GM23338 (cell line): ENCODE measurements at regions not wholly inside any gene's neighbourhood (a gene's known extent, or its start where the extent isn't known, plus 50 kb on each side); places are given as distances from the start of the nearest gene placed in this dataset.
"Not testable (repeated sequence)": the region's sequence is repeated elsewhere in the genome, so short reads cannot be mapped to it uniquely, and the experiment has no call there.

Source experiments
- ATAC-seq: fragments of 200-7000 bp; cut with Tn5 transposase; 3 replicates; pipeline ENCODE4 v1.9.1; 2020
- DNase-seq: peaks from one replicate; pipeline ENCODE4 v3.0.0-alpha.2; 2015; ENCODE audit warnings: low spot score
- H2AFZ ChIP-seq: fragments of 200-600 bp; sonication (generic); 2 replicates; pipeline ENCODE4 v1.8.0; 2016; ENCODE audit warnings: antibody characterized with exemption, mild to moderate bottlenecking, moderate library complexity
- H3F3A ChIP-seq: fragments of 200-600 bp; sonication (generic); replicated peaks from 2 replicates; pipeline ENCODE4 v1.8.0; 2017; ENCODE audit warnings: antibody characterized with exemption, mixed run types, low read depth
- H3K27ac ChIP-seq: fragments of 200-600 bp; sonication (generic); 2 replicates; pipeline ENCODE4 v1.6.1; 2016; ENCODE audit warnings: low read depth
- H3K27me3 ChIP-seq: fragments of 200-600 bp; sonication (generic); 2 replicates; pipeline ENCODE4 v1.8.0; 2016; ENCODE audit warnings: mild to moderate bottlenecking, mixed run types, moderate library complexity; ENCODE audit not compliant: insufficient read depth
- H3K36me3 ChIP-seq: fragments of 200-600 bp; sonication (generic); 2 replicates; pipeline ENCODE4 v1.8.0; 2016; ENCODE audit warnings: mild to moderate bottlenecking; ENCODE audit not compliant: insufficient read depth
- H3K4me1 ChIP-seq: fragments of 200-600 bp; sonication (generic); 2 replicates; pipeline ENCODE4 v1.8.0; 2016; ENCODE audit warnings: mild to moderate bottlenecking, moderate library complexity; ENCODE audit not compliant: insufficient read depth
- H3K4me2 ChIP-seq: fragments of 200-600 bp; sonication (generic); 2 replicates; pipeline ENCODE4 v1.7.1; 2017; ENCODE audit warnings: mixed run types
- H3K4me3 ChIP-seq: fragments of 200-600 bp; sonication (generic); 2 replicates; pipeline ENCODE4 v1.6.1; 2016; ENCODE audit warnings: mixed run types
- H3K79me2 ChIP-seq: fragments of 200-600 bp; sonication (generic); replicated peaks from 2 replicates; pipeline ENCODE4 v1.8.0; 2017; ENCODE audit warnings: mild to moderate bottlenecking; ENCODE audit not compliant: insufficient read depth
- H3K9me2 ChIP-seq: fragments of 200-600 bp; sonication (generic); 2 replicates; pipeline ENCODE4 v1.8.0; 2017; ENCODE audit not compliant: insufficient read depth
- H4K20me1 ChIP-seq: fragments of 200-600 bp; sonication (generic); replicated peaks from 2 replicates; pipeline ENCODE4 v1.8.0; 2017; ENCODE audit warnings: mild to moderate bottlenecking; ENCODE audit not compliant: insufficient read depth
- H3K27ac Mint-ChIP-seq: 2 replicates; pipeline ENCODE4 v1.8.0; 2020; ENCODE audit warnings: inconsistent platforms, mild to moderate bottlenecking, moderate library complexity, mixed read lengths
- H3K27me3 Mint-ChIP-seq: 3 replicates; pipeline ENCODE4 v1.8.0; 2022; ENCODE audit warnings: low read depth, mild to moderate bottlenecking, moderate library complexity, mixed read lengths, inconsistent platforms; ENCODE audit not compliant: insufficient read depth, poor library complexity
- H3K36me3 Mint-ChIP-seq: 3 replicates; pipeline ENCODE4 v1.8.0; 2021; ENCODE audit warnings: low read depth, mild to moderate bottlenecking, inconsistent platforms, moderate library complexity, mixed read lengths
- H3K4me1 Mint-ChIP-seq: 3 replicates; pipeline ENCODE4 v1.8.0; 2020; ENCODE audit warnings: mild to moderate bottlenecking, inconsistent platforms, mixed read lengths
- H3K4me3 Mint-ChIP-seq: 3 replicates; pipeline ENCODE4 v1.8.0; 2021; ENCODE audit warnings: moderate library complexity, mild to moderate bottlenecking, inconsistent platforms, mixed read lengths
- H3K9me3 Mint-ChIP-seq: 3 replicates; pipeline ENCODE4 v1.8.0; 2020; ENCODE audit warnings: moderate library complexity, mild to moderate bottlenecking, inconsistent platforms, mixed read lengths
- CREB1 ChIP-seq: fragments of 250-450 bp; sonication (Bioruptor Pico); IDR thresholded peaks from 2 replicates; pipeline ENCODE4 v1.5.0; 2020; ENCODE audit warnings: low read depth, mild to moderate bottlenecking, moderate library complexity
- EZH2 ChIP-seq: fragments of 200-600 bp; sonication (generic); IDR thresholded peaks from one replicate; pipeline ENCODE4 v1.8.0; 2017; ENCODE audit warnings: antibody characterized with exemption, mild to moderate bottlenecking, low read depth; ENCODE audit not compliant: unreplicated experiment
- EZH2phosphoT487 ChIP-seq: fragments of 200-600 bp; sonication (generic); IDR thresholded peaks from one replicate; pipeline ENCODE4 v1.8.1; 2018; ENCODE audit warnings: antibody characterized with exemption; ENCODE audit not compliant: unreplicated experiment
- JUNB ChIP-seq: IDR thresholded peaks from one replicate; pipeline ENCODE4 v1.6.1; 2016; ENCODE audit warnings: antibody characterized with exemption; ENCODE audit not compliant: unreplicated experiment
- NANOG ChIP-seq: IDR thresholded peaks from 2 replicates; pipeline ENCODE4 v1.6.1; 2016; ENCODE audit warnings: antibody characterized with exemption, borderline replicate concordance
- STAT1 ChIP-seq: IDR thresholded peaks from one replicate; pipeline ENCODE4 v1.6.1; 2016; ENCODE audit warnings: antibody characterized with exemption; ENCODE audit not compliant: unreplicated experiment
- ZNF114 ChIP-seq: fragments of 250-450 bp; sonication (Bioruptor Pico); IDR thresholded peaks from 2 replicates; pipeline ENCODE4 v1.5.0; 2020; ENCODE audit warnings: mild to moderate bottlenecking, moderate library complexity
- ZNF331 ChIP-seq: fragments of 250-450 bp; sonication (Bioruptor Pico); IDR thresholded peaks from 2 replicates; pipeline ENCODE4 v1.5.0; 2020; ENCODE audit warnings: low read depth, mild to moderate bottlenecking, moderate library complexity
- TF ChIP-seq, protein P1 (sequence below): IDR thresholded peaks from 2 replicates; pipeline ENCODE4 v1.6.1; 2016; ENCODE audit warnings: antibody characterized with exemption
- TF ChIP-seq, protein P2 (sequence below): IDR thresholded peaks from one replicate; pipeline ENCODE4 v1.6.1; 2018; ENCODE audit warnings: antibody characterized with exemption; ENCODE audit not compliant: unreplicated experiment
- TF ChIP-seq, protein P3 (sequence below), 2 experiments: fragments of 200-600 bp in 1 of 2; sonication (generic) in 1 of 2; conservative IDR thresholded peaks; 2 replicates each; pipeline versions ENCODE4 v1.5.1 to v1.6.1; 2016 to 2017; ENCODE audit warnings: antibody characterized with exemption in 2 of 2, low read depth in 2 of 2, mild to moderate bottlenecking in 2 of 2, moderate library complexity in 1 of 2

DNA sequence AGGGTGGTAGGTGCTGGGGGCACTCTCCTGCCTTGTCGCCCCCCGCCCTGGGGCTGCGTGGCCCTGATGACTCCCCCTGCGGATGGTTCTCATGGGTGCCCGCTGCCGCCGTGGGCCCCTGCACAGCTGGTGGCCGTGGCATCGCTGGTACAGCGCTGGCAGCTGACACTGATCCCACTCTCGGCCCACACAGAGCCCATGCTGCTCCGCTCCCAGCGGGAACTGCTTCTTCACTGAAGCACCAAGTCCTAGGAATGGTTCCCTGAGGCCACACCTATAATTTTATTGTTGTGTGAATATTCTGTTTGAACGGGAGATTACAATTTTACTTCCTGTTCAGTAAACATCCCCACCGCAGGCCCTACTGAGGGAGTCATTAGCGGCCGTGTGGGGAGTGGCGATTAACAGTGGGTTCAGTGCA, 138.6 kb upstream of the NKX1-1 start:
- H2AFZ ChIP-seq, result no peak overlapping the region
- H3K4me2 ChIP-seq, result no peak overlapping the region
- no peaks in the 10 kb centered on the region for H3K4me1 ChIP-seq
- H3K27ac ChIP-seq, result no peak overlapping the region
- H3K27me3 Mint-ChIP-seq, result peaks cover 14% of the 10 kb centered on the region
- no peak overlapping the region for H3K27ac Mint-ChIP-seq
- DNase-seq (no peak), ATAC-seq (no peak)
- no peaks in the 10 kb centered on the region for H3K36me3 Mint-ChIP-seq
- no peaks in the 10 kb centered on the region for H3K9me2 ChIP-seq
- no peaks in the 10 kb centered on the region for H3K36me3 ChIP-seq
- no peak overlapping the region for H3K4me3 Mint-ChIP-seq
- H4K20me1 ChIP-seq, result no peaks in the 10 kb centered on the region
- H3K79me2 ChIP-seq, result no peaks in the 10 kb centered on the region
- H3K4me3 ChIP-seq, result no peak overlapping the region
- peaks cover 6% of the 10 kb centered on the region for H3K4me1 Mint-ChIP-seq
- no peak for TF ChIP-seq STAT1
- TF ChIP-seq JUNB, result no peak
- TF ChIP-seq, protein P1, sequence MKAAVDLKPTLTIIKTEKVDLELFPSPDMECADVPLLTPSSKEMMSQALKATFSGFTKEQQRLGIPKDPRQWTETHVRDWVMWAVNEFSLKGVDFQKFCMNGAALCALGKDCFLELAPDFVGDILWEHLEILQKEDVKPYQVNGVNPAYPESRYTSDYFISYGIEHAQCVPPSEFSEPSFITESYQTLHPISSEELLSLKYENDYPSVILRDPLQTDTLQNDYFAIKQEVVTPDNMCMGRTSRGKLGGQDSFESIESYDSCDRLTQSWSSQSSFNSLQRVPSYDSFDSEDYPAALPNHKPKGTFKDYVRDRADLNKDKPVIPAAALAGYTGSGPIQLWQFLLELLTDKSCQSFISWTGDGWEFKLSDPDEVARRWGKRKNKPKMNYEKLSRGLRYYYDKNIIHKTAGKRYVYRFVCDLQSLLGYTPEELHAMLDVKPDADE, result no peak
- no peak for TF ChIP-seq CREB1 (CRISPR knock-in tag)
- no peaks in the 10 kb centered on the region for H3K27me3 ChIP-seq
- H3K9me3 Mint-ChIP-seq, result no peaks in the 10 kb centered on the region
- no peaks in the 10 kb centered on the region for H3F3A ChIP-seq

DNA sequence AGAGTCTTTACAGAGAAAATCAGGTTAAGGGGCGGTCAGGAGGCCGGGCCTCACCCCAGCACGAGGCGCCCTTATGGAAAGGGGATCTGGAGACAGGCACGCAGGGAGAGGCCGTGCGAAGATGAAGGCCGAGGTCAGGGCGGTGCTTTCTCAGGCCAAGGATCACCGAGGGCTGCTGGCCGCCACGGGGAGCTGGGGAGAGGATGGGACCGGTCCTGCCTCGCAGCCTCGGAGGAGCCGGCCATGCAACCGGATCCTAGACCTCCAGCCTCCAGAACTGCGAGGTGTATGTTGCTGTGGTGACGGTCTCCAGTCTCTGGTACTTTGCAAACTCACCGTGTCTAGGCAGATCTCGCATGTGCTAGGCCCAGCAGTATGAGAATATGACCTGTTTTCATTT, 138.2 kb upstream of the NKX1-1 start:
- not testable (repeated sequence) for H4K20me1 ChIP-seq, H3K4me3 Mint-ChIP-seq, DNase-seq, H3K4me2 ChIP-seq, H3K36me3 Mint-ChIP-seq, H3K79me2 ChIP-seq, H2AFZ ChIP-seq, ATAC-seq, H3K36me3 ChIP-seq, H3K27ac Mint-ChIP-seq, H3K4me1 Mint-ChIP-seq, H3K9me3 Mint-ChIP-seq, H3K4me1 ChIP-seq, H3K9me2 ChIP-seq, H3K27me3 ChIP-seq, H3K27ac ChIP-seq, H3F3A ChIP-seq, H3K4me3 ChIP-seq
- H3K27me3 Mint-ChIP-seq, result peaks cover 14% of the 10 kb centered on the region

DNA sequence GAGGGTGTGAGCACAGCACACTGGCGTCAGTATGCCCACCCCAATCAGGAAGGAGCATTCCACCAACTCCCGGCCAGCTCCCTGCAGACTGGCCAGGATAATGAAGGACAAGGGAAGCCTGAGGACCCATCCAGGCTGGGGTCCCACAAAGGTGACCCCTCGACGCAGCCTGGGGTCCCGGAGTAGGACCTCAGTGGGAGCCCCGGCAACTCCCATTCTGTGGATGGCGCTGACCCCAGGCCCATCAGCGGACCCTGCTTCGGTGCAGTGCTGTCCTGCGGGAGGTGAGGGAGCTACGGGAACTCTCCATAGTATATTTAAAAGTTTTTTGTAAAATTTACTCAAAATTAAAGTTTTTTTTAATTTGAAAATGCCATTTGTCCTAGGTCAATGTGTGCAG, 137.7 kb upstream of the NKX1-1 start:
- Mint-ChIP-seq H3K4me1 (peaks cover 6% of the 10 kb centered on the region), H3K27me3 (peaks cover 14% of the 10 kb centered on the region), H3K27ac (no peak overlapping the region), H3K36me3 (no peaks in the 10 kb centered on the region), H3K4me3 (no peak overlapping the region), H3K9me3 (no peaks in the 10 kb centered on the region)
- Histone ChIP-seq H3K36me3 (no peaks in the 10 kb centered on the region), H3K9me2 (no peaks in the 10 kb centered on the region), H2AFZ (no peak overlapping the region), H3K4me2 (no peak overlapping the region), H3K4me3 (no peak overlapping the region), H4K20me1 (no peaks in the 10 kb centered on the region), H3K27me3 (no peaks in the 10 kb centered on the region), H3F3A (no peaks in the 10 kb centered on the region), H3K27ac (no peak overlapping the region), H3K79me2 (no peaks in the 10 kb centered on the region), H3K4me1 (no peaks in the 10 kb centered on the region)
- no peak for DNase-seq
- TF ChIP-seq EZH2phosphoT487 (no peak), JUNB (no peak), NANOG (no peak), ZNF331 (CRISPR knock-in tag) (no peak), CREB1 (CRISPR knock-in tag) (no peak), STAT1 (no peak), ZNF114 (no peak), EZH2 (no peak)
- TF ChIP-seq, protein P2, sequence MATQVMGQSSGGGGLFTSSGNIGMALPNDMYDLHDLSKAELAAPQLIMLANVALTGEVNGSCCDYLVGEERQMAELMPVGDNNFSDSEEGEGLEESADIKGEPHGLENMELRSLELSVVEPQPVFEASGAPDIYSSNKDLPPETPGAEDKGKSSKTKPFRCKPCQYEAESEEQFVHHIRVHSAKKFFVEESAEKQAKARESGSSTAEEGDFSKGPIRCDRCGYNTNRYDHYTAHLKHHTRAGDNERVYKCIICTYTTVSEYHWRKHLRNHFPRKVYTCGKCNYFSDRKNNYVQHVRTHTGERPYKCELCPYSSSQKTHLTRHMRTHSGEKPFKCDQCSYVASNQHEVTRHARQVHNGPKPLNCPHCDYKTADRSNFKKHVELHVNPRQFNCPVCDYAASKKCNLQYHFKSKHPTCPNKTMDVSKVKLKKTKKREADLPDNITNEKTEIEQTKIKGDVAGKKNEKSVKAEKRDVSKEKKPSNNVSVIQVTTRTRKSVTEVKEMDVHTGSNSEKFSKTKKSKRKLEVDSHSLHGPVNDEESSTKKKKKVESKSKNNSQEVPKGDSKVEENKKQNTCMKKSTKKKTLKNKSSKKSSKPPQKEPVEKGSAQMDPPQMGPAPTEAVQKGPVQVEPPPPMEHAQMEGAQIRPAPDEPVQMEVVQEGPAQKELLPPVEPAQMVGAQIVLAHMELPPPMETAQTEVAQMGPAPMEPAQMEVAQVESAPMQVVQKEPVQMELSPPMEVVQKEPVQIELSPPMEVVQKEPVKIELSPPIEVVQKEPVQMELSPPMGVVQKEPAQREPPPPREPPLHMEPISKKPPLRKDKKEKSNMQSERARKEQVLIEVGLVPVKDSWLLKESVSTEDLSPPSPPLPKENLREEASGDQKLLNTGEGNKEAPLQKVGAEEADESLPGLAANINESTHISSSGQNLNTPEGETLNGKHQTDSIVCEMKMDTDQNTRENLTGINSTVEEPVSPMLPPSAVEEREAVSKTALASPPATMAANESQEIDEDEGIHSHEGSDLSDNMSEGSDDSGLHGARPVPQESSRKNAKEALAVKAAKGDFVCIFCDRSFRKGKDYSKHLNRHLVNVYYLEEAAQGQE, result no peak
- TF ChIP-seq, protein P1, result no peak
- TF ChIP-seq, protein P3, sequence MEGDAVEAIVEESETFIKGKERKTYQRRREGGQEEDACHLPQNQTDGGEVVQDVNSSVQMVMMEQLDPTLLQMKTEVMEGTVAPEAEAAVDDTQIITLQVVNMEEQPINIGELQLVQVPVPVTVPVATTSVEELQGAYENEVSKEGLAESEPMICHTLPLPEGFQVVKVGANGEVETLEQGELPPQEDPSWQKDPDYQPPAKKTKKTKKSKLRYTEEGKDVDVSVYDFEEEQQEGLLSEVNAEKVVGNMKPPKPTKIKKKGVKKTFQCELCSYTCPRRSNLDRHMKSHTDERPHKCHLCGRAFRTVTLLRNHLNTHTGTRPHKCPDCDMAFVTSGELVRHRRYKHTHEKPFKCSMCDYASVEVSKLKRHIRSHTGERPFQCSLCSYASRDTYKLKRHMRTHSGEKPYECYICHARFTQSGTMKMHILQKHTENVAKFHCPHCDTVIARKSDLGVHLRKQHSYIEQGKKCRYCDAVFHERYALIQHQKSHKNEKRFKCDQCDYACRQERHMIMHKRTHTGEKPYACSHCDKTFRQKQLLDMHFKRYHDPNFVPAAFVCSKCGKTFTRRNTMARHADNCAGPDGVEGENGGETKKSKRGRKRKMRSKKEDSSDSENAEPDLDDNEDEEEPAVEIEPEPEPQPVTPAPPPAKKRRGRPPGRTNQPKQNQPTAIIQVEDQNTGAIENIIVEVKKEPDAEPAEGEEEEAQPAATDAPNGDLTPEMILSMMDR (conservative IDR thresholded peaks at IDR 0.05; ENCODE audit: low read depth in 2 of 2), result no peak
- no peak for ATAC-seq
